Fibroblast of pulmonary artery (primary cell): ENCODE measurements at regions not wholly inside any gene's neighbourhood (a gene's known extent, or its start where the extent isn't known, plus 50 kb on each side); places are given as distances from the start of the nearest gene placed in this dataset.

Experiments
- DNase-seq: peaks from one replicate; pipeline ENCODE4 v3.0.0-alpha.2; 2010; ENCODE audit warnings: low read depth
- H3K4me3 ChIP-seq: replicated peaks from 2 replicates; pipeline ENCODE4 v1.5.1; 2011; ENCODE audit warnings: low read depth, mild to moderate bottlenecking, control low read depth, low read length, moderate library complexity
- CTCF ChIP-seq: IDR thresholded peaks from 2 replicates; pipeline ENCODE4 v1.5.1; 2011; ENCODE audit warnings: mild to moderate bottlenecking, control low read depth, low read length, inconsistent platforms; ENCODE audit errors: missing control alignments

GRCh38 chr2:6309415-6310255, 556.1 kb downstream of the CMPK2 start:
- no peak for TF ChIP-seq CTCF
- no peak for DNase-seq
- H3K4me3 ChIP-seq: no peak overlapping the region

DNA sequence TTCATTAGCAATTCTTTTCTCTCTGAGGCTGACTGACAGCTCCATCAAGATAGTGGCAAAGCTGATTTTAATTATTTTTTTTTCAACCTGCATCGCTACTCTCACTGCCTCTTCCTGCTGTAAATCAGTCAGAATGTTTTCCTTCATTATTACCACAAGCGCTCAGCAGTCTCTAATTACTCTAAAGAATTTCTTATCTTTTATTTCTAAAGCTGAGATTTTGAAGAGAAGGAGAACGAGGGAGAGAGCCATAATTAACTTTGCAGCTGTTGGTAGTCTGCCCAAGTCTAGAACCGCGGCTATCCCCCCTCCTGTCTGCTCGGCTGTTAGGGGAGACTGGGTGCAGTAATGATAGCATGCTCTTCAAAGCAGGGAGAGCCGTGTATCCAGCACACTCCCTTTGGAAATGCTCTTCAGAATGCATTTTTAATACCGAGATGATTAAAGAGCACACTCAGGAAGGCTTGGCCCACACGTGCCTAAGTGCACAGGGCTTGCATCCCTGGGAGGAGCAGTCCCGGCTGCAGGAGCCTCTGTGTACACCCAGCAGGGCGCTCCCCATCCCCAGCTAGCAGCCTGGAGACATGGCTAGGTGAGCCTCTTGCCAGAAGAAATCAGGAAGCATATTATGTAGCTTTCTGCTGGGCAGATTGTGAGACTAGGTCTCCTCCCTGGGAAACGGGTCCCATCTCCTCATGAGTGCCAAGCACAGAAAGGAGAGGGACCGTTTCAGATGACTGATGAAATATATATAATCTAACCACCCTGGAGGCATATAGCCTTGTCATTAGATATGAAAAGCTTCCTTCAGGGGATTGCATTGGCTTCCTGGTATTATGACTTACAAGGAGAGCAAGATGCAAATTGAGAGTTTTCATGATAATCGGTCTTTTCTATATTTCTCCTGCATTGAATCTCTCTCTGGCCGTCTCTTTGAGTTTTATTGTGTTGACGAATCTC, 555.2 kb downstream of the CMPK2 start:
- DNase-seq: no peak
- TF ChIP-seq CTCF: no peak
- no peak overlapping the region for H3K4me3 ChIP-seq

DNA sequence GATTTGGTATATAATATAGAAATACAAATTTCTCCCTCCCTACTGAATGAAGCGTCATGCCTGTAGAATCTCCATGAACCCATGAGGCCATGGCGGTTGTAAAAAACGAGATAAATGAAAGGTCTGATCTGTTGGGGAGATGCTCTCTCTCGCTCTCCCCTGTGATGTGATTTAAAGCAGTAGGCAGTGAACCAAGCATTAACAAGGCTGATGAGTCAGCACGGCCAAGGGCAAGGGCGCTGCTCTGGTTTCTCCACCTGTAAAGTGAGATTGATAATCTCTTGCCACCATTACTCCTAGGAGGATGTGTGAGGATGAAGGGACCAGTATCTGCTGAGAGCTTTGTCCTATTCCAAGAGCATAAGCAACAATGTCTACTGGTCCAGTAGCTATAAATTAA, 553.3 kb downstream of the CMPK2 start:
- DNase-seq: no peak
- TF ChIP-seq CTCF: no peak
- H3K4me3 ChIP-seq: no peak overlapping the region

GRCh38 chr2:6314218-6314960, 551.3 kb downstream of the CMPK2 start:
- DNase-seq: no peak
- no peak overlapping the region for H3K4me3 ChIP-seq
- TF ChIP-seq CTCF: no peak

DNA sequence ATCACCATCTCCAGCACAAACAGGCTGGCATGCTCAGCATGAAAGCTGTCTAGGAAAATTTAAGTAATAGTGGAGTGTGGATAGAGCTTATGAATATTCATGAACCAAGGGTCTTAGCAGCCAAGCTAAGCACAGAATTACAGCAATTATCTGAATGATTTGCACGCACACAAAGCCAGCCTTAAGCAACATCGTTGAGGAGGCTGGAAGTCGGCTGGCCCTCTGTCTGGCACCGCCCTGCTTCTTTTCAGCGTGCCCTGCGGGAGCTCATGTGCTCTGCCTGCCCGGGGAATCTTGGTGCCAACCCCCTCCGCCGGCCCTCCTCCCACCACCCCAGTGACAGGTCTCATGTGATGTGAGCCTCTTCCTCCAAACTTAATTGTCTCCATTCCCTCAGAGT, 540.1 kb downstream of the CMPK2 start:
- H3K4me3 ChIP-seq: no peak overlapping the region
- no peak for DNase-seq
- TF ChIP-seq CTCF: no peak

DNA sequence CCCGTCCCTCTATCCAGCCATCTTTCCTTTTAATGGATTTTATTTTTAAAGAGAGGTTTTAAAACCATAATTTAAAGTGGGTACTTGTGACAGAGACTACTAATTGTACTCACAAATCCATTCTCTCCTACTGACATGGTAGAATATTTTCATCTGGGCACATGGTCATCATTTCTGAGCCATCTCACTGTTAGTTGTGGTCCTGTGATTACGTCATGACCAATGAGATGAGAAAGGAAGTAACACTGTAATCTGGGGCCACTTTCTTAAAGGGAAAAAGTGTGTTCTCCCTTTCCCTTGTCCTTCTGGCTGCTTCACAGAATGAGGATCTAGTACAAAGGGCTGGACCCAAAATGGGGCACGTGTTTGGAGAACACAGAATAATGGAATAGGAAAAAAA, 538.7 kb downstream of the CMPK2 start:
- DNase-seq: no peak
- no peak for TF ChIP-seq CTCF
- H3K4me3 ChIP-seq: no peak overlapping the region
